Thymus (tissue), 11 donors: ENCODE measurements at regions not wholly inside any gene's neighbourhood (a gene's known extent, or its start where the extent isn't known, plus 50 kb on each side); places are given as distances from the start of the nearest gene placed in this dataset.
"Not testable (repeated sequence)": the region's sequence is repeated elsewhere in the genome, so short reads cannot be mapped to it uniquely, and the experiment has no call there.

Experiments
- DNase-seq, 9 donors: peaks; one replicate each; pipeline ENCODE4 v3.0.0-alpha.2; 2013; ENCODE audit warnings: low spot score in 9 of 9, low read depth in 6 of 9, missing footprints in 1 of 9
- H3K27ac ChIP-seq, 2 donors: one replicate each; pipeline ENCODE4 v1.5.1; 2013; ENCODE audit warnings: control low read depth in 1 of 2, low read depth in 1 of 2, low read length in 1 of 2, mild to moderate bottlenecking in 1 of 2, moderate library complexity in 1 of 2
- H3K27me3 ChIP-seq, 2 donors: one replicate each; pipeline ENCODE4 v1.5.1; 2013; ENCODE audit warnings: low read length in 1 of 2; ENCODE audit not compliant: control insufficient read depth in 2 of 2, insufficient read depth in 1 of 2
- H3K36me3 ChIP-seq, 2 donors: one replicate each; pipeline ENCODE4 v1.5.1; 2013; ENCODE audit warnings: low read length in 1 of 2, mild to moderate bottlenecking in 1 of 2, moderate library complexity in 1 of 2; ENCODE audit not compliant: control insufficient read depth in 2 of 2, insufficient read depth in 2 of 2
- H3K4me1 ChIP-seq, 2 donors: one replicate each; pipeline ENCODE4 v1.5.1; 2013; ENCODE audit warnings: low read length in 2 of 2; ENCODE audit not compliant: control insufficient read depth in 2 of 2, insufficient read depth in 2 of 2
- H3K4me3 ChIP-seq, 2 donors: one replicate each; pipeline ENCODE4 v1.5.1; 2013; ENCODE audit warnings: low read length in 2 of 2, control low read depth in 1 of 2, mild to moderate bottlenecking in 1 of 2
- H3K9me3 ChIP-seq, 2 donors: one replicate each; pipeline ENCODE4 v1.5.1; 2013; ENCODE audit warnings: low read length in 1 of 2, mild to moderate bottlenecking in 1 of 2; ENCODE audit not compliant: control insufficient read depth in 2 of 2, insufficient read depth in 1 of 2
- WGBS: extraction: QIAGEN DNeasy Blood & Tissue Kit; methylation state at CpG from one replicate; pipeline ENCODE4 v1.1.7; 2013; 5-methylcytosine and 5-hydroxymethylcytosine counted together
- donor health status: healthy.

DNA sequence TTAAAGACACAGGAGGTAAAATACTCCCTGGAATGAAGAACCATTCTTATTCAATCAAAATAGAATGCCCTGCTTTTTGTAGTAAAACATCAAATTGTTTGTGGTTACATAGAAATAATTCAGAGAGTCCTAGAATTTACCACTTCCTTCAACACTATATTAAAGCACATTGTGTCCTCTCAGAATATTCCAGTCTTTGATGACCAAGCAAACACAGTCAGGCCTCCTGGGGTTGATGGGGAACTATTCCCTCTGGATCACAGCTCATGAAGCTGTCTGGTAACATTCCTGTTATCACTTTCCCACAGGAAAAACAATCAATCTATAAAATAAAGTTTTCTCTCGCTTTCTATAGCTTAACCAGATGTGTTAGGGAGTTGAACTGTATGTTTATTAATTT is 389.3 kb downstream of the KCNA4 start:
- DNase-seq, result no peak
- 79% methylated on average over 1 of the region's 1 CpG for WGBS
- Histone ChIP-seq H3K36me3 (no peaks in the 10 kb centered on the region), H3K27me3 (no peaks in the 10 kb centered on the region), H3K4me3 (no peak overlapping the region), H3K9me3 (no peaks in the 10 kb centered on the region), H3K4me1 (no peaks in the 10 kb centered on the region), H3K27ac (no peak overlapping the region)

DNA sequence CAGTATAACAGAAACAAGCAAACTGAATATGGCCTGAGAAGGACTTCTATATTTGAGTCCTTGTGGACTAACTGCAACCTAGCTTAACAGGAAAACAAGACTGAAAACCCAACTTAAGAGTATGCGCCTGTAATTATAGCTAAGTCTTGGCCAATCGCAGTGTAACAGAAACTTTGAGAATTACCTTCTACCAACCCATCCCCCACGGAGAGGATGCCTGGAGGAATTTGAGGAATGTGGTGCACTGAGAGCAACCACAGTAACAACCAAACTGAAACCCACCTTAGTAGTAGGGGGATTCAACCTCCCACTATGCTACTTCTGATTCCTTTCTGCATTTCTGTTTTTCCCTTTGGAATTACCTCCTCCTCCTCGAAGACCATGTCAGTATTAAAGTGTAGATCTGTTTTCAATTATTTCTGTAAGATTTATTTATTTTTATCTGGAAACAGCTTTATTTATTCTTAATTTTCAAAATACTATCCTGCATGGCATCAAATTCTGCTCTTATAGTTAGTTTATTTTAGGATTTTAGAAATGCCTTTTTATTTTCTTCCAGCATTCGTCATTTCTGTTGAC is 393.6 kb downstream of the KCNA4 start:
- Histone ChIP-seq H3K4me3 (no peak overlapping the region), H3K36me3 (no peaks in the 10 kb centered on the region), H3K4me1 (no peaks in the 10 kb centered on the region), H3K9me3 (no peaks in the 10 kb centered on the region), H3K27me3 (no peaks in the 10 kb centered on the region), H3K27ac (no peak overlapping the region)
- 43% methylated on average over 5 of the region's 5 CpGs for WGBS
- DNase-seq, result no peak

DNA sequence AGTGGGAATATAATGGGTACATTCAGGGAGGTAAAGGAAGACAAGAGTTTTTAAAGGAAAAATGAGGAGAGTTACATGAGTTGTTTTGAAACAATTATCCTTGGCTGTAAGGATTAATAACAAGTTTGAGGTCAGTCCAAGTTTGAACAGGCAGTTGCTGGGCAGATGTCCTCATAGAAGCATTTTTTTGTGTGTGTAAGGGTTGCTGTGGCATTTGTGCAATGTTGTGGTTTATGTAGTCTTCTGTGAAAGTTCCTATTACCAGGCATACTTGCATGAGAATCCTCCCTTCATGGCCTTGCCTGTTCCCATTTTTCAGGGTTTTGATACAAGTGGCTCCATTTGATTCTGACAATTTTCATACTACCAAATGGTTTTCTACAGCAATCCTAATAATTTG is 400.2 kb downstream of the KCNA4 start:
- no peak for DNase-seq
- no peak overlapping the region for H3K27ac ChIP-seq
- H3K9me3 ChIP-seq, result no peaks in the 10 kb centered on the region
- H3K4me3 ChIP-seq, result no peak overlapping the region
- no peaks in the 10 kb centered on the region for H3K27me3 ChIP-seq
- H3K4me1 ChIP-seq, result no peaks in the 10 kb centered on the region
- no peaks in the 10 kb centered on the region for H3K36me3 ChIP-seq

DNA sequence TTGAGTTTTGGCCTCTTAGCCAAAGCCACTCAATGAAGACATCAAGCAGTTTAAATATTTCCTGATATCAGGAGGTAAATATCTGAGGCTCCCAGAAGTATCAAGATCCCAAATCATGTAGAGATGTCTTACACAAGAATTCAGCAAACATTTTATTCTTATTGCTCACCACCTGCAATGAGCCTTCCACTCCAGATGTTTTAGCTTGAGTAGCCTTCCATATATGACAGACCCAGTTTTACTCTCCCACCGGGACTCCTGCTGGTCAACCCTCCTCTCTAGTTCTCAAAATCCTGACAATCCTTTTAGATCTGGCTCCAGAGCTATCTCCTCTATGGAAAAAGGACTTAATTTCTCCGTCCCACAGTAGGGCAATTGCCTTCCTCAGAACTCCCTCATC is 404.4 kb downstream of the KCNA4 start:
- DNase-seq, result no peak
- Histone ChIP-seq H3K9me3 (no peaks in the 10 kb centered on the region), H3K27ac (no peak overlapping the region), H3K4me1 (no peaks in the 10 kb centered on the region), H3K27me3 (no peaks in the 10 kb centered on the region), H3K36me3 (no peaks in the 10 kb centered on the region), H3K4me3 (no peak overlapping the region)
- WGBS, result 92% methylated on average over 2 of the region's 2 CpGs

DNA sequence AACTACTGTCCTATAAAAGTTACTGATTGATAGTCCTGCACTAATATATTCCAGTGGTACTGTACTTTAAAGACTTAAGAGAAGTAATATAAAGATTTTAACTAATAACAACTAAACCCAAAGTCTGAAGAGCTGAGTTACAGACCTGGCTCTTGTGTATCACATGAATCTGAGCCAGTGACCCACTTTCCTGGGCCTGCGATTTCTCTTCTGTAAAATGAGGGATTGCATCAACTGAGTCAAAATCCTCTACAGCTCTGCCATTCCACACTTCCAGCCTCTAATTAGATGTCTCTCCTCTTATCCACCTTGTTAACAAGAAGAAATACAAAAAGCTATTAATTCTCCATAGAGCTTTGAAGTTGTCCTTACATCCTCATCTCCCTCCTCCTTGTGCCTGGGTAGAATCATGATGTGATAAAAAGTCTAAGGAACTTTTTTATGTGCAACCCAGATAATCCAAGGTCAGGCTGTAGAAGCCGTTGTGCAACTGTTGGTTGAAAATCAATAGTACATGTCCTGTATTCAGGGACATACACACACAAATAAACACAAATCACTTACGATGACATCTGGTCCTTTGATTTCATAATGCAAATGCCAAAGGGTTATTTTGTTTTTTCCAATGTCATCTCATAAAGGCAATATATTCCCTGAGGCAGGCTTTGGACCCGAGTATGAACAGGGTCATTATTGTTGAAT is 410.3 kb downstream of the KCNA4 start:
- no peak for DNase-seq
- WGBS, result 90% methylated on average over 4 of the region's 4 CpGs
- no peak overlapping the region for H3K4me3 ChIP-seq

DNA sequence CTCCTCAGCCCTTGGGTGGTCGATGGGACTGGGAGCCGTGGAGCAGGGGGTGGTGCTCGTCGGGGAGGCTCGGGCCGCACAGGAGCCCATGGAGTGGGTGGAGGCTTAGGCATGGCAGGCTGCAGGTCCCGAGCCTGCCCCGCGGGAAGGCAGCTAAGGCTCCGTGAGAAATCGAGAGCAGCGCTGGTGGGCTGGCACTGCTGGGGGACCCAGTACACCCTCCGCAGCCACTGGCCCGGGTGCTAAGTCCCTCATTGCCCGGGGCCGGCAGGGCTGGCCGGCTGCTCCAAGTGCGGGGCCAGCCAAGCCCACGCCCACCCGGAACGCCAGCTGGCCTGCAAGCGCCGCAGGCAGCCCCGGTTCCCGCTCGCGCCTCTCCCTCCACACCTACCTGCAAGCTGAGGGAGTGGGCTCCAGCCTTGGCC is 416.7 kb downstream of the KCNA4 start:
- not testable (repeated sequence) for H3K27me3 ChIP-seq, H3K9me3 ChIP-seq, H3K4me3 ChIP-seq, DNase-seq, H3K27ac ChIP-seq, H3K36me3 ChIP-seq, H3K4me1 ChIP-seq
- 97% methylated on average over 27 of the region's 27 CpGs for WGBS

More for the DNA sequence above, 410.3 kb downstream of the KCNA4 start:
- Histone ChIP-seq H3K27me3 (no peaks in the 10 kb centered on the region), H3K27ac (no peak overlapping the region), H3K9me3 (no peaks in the 10 kb centered on the region), H3K4me1 (no peaks in the 10 kb centered on the region), H3K36me3 (no peaks in the 10 kb centered on the region)

DNA sequence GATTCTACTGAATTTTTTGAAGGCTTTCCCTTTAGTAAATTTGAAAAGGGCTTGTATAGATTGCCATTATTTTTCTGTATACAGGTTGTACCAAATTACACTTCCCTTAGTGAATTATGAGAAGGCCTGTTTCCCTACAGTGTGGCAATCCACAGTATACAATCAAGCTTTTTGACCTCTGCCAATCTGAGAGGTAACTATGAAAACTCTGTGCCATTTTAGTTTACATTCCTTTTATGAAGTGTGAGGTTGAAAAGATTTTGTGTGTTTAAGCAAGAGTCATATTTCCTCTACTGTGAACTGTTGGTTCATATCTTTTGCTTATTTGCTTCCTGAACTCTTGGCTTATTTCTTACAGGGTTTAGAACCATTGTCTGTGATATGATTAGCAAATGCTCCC is 432.5 kb downstream of the KCNA4 start:
- no peaks in the 10 kb centered on the region for H3K36me3 ChIP-seq
- no peaks in the 10 kb centered on the region for H3K9me3 ChIP-seq
- no peak overlapping the region for H3K27ac ChIP-seq
- no peaks in the 10 kb centered on the region for H3K4me1 ChIP-seq
- H3K27me3 ChIP-seq, result no peaks in the 10 kb centered on the region
- H3K4me3 ChIP-seq, result no peak overlapping the region
- DNase-seq, result no peak

DNA sequence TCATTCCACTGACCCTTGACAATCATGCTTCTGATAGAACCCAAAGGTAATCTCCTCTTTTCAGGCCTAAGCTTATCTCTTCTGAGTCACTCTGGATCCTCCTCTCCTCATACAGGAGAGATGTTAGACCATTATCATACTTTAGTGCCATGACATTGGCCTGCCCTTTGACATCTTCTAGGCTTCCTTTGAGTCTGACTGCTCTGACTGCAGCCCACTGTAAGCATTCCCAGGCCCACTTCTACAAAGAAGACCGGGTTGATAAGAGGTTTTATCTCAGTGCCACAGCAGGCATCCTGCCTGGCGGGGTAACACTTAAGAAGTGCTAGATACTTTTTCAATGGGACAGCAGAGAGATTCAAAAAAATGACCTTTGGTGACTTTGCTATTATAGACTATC is 438.0 kb downstream of the KCNA4 start:
- DNase-seq, result no peak
- Histone ChIP-seq H3K4me1 (no peaks in the 10 kb centered on the region), H3K9me3 (no peaks in the 10 kb centered on the region), H3K4me3 (no peak overlapping the region), H3K27me3 (no peaks in the 10 kb centered on the region), H3K27ac (no peak overlapping the region), H3K36me3 (no peaks in the 10 kb centered on the region)
- 86% methylated on average over 2 of the region's 2 CpGs for WGBS

DNA sequence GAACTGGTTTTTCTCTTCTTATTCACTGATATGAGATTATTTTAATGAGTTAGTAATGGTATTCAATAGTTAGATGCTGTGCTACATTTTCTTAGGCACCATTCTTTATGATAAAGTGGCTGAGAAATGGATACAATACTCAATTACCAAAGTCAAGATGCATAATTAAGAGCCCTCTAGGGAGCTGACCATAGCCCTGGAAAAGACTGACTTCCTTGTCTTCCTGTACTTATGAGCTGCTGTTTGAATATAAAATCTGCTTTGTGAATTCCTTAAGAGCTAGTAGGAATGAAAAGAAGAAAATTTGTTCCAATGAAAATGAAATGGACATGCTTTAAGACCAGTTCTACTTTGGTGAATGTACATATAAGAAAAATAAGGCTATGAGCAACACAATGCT is 452.3 kb downstream of the KCNA4 start:
- Histone ChIP-seq H3K9me3 (no peaks in the 10 kb centered on the region), H3K4me1 (no peaks in the 10 kb centered on the region), H3K27me3 (no peaks in the 10 kb centered on the region), H3K27ac (no peak overlapping the region), H3K36me3 (no peaks in the 10 kb centered on the region), H3K4me3 (no peak overlapping the region)
- no peak for DNase-seq
